ENCODE measurements at regions not wholly inside any gene's neighbourhood (a gene's known extent, or its start where the extent isn't known, plus 50 kb on each side); places are given as distances from the start of the nearest gene placed in this dataset.

DNA sequence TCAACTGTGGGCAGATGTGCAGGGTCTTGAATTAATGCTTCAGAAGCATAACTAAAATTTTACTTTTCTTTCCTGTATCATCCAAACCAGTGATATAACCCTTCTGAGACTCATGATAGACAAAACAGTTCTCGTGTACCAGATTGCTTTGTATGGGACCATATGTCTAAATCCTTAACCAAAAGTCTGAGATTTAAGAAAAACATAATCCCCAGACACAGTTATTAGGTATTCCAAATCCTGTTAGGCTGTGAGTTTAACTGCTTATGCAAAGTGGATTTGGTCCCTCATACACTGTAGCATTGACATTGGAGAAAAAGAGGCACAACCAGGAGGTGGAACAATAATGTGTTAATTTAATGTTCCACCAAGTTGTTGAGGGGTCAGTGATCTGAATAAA is 235.0 kb downstream of the PMAIP1 start:
- no peak for DNase-seq (ENCODE audit: low read depth in 2 of 2)

DNA sequence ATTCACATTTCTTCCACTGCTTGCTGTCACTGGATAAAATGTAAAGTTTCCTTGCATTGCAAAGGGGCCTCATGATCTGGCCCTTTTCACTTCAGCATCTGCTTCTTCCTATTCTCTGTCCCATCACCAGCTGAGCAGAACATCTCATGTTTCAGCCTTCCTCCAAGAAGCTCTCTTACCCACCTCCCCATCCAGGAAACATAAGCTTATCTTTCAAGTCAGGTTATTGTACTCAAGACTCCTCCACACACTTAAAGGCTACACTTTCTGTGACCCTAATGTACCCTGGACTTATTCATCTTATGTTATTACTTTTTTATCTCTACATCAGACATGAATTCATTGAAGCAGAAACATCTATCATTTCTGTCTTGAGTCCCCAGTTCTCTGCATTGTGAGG is 230.5 kb downstream of the PMAIP1 start:
- no peak for DNase-seq (ENCODE audit: low read depth in 2 of 2)

DNA sequence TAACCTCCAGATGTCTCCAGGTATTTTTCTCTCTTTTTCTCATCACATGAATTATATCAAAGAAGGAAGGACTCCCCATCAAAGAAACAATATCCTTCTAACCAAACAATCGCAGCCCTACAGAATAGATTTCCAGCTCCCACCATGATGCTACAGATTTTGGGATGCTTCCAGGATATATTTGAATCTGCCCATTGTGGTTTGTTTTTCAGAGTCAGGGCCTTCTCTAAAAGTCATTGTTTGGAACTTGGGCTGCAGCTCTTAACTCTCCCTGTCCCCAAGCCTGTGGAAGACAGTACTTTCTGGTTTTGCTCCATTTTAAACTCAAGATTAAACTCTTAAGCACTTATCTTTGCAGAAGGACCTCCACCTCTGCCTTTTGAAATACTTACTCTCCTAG is 223.2 kb downstream of the PMAIP1 start:
- no peak for DNase-seq (ENCODE audit: low read depth in 2 of 2)

DNA sequence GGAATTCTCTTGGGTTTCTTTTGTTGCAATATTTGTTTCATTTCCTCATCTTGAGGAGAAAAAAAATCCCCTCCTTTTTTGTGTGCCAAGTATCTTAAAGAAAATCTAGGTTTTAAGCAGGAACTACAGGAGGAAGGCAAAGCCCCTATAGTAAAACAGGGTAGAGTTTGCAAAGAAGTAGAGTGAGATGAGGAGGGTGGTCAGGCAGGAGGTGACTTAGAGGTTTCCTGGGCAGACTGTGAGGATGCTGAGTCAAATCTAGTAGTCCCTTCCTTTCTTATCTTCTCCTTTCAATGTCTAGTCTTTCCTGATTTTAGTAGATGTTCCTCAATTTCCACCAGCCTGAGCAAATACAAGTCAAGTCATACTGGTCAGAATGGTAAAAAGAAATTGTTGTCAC is 222.5 kb downstream of the PMAIP1 start:
- DNase-seq (ENCODE audit: low read depth in 2 of 2), result no peak

DNA sequence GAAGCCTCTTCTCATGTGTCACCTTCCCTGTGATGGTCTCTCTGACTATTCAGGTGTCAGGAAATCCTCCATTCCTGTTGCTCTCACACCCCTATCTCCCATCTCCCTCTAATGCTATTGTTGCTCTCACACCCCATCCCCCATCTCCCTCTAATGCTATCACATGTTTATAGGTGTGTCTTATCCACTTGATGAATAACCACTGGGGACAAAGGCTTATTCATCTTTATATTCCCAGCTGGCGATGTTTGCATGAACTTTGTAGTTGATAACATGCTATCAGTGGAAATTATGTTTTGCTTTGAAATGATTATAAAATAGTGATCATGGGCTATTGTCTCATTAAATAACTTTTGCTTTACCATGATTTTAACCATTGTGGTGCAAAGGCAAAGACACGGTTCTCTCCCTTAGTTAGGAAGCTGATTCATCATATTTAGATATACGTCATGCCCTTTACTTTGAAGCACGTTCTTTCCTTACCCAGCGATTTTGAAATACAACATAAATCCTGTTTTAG is 220.5 kb downstream of the PMAIP1 start:
- no peak for DNase-seq (ENCODE audit: low read depth in 2 of 2)

DNA sequence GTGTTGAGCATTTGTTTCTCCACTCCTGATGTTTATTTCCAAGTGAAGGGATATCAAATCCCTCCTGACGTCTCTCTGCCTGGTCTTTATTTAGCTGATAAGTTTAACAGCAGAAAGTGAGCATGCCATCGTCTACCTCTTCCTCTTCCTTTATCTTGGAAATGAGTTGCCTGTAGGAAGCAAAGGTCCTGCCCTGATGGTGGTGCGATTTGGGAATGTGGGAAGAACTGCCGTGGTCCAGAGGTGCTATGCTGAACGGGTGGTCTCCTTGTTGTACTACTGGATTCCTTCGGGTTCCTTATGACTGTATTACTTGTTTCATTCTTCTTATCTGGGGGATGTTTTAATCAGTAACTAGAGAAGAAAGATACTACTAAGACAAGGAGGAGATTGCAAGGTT is 217.5 kb downstream of the PMAIP1 start:
- no peak for DNase-seq (ENCODE audit: low read depth in 2 of 2)

DNA sequence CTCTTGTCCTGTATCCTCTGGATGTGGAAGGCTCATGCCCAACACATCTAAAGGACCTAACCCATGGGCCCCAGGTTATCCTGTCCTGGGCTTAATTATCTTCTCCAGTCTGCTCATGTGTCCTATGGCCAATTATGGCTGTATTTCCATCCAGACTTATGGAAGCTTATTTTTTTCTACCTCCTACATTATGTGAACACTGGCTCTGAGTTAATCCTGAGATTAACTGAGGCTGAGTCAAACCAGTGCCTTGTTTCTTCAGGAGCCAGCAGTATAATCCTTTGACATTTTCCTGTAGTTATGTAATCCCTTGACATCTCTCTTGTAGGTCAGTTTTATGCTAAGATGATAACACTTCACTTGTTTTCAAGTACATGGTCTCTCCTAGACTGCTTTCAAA is 213.6 kb downstream of the PMAIP1 start:
- DNase-seq (ENCODE audit: low read depth in 2 of 2), result no peak

DNA sequence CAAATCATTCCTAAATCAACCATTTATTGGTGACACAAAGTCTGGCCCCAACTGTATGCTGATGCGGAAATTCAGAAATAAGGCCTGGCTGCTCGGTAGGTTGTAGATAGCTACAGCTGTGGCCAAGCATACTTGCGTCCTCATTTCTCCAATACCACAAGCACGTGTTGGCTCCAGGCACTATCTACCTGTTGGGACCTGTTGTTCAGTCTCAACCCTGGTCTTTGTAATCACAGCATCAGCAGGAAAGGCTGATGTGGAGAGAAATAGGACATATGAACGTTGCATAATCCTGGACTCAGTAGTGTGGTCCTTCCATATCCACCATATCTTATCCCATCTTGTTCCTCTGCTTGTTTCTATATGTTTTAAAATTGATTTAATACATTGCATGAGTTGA is 212.6 kb downstream of the PMAIP1 start:
- no peak for DNase-seq (ENCODE audit: low read depth in 2 of 2)

DNA sequence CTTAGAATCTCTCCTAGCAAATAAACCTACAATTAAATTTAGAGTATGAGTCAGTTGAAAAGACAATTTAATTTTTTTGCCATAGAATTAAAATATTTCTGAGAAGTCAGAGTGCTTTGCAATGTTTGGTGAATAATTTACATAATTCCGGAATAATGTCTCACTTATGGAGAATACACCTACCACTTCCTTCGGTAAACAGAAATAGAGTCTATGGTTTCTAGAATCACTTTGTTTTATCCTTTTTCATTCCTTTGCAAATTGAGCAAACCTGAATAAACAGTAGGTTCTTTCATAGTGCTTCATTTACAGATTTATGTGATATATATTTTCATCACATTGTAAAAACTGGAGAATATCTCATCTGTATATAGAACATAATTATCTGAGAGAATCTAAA is 211.7 kb downstream of the PMAIP1 start:
- DNase-seq (ENCODE audit: low read depth in 2 of 2), result no peak

DNA sequence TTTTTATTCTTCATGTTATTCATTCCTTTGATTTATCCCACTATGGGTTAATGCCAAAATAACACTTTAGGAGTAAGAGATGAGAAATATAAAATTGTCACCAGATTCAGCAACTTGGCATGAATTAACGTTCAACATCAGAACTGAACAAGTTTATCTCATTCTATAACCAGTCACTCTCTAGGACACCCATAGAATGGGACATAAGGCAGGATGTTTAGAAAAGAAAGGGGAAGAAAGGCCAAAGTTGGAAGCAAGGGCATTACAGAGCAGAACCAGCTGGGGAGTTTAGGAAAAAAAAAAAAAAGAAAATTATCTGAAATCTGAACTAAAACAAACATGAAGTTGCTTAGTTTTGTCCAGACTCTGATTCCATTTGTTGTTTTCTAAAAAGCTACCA is 211.0 kb downstream of the PMAIP1 start:
- DNase-seq (ENCODE audit: low read depth in 2 of 2), result no peak

DNA sequence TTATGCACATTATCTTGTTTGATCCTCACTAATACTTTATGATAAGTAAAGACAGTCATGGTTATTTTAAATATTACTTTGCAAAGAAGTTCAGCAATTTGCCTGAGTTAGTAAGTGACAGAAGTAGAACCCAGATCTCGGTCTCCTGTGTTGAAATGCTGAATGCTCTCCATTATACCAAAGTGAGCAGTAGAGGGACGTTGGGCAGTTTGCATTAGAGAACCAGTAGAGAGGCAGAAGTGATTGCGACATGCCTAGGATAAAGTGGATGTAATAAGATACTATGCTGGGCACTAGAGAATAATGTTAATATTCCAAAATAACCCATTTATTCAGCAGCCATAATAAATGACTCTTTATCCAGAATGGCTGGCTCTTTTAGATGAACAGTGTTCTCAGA is 201.0 kb downstream of the PMAIP1 start:
- no peak for DNase-seq (ENCODE audit: low read depth in 2 of 2)

DNA sequence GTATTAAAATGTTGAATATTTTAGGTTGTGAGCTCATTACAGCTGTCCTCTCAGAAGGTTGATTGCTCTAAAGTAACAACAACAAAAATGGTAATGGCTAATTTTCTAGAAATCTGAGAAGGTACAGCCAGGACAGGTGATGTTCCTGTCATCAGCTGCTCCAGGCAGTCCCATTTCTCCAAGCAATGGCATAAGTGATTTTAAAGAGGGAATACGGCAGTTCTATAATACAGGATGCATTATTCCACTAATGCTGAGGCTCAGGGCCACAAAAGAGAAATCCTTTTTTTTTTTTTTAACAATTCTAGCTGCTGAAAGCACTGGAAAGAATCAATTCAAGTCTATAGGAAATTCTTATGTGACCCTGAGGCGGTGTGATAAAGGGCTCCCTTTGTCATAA is 199.9 kb downstream of the PMAIP1 start:
- DNase-seq (ENCODE audit: low read depth in 2 of 2), result no peak

DNA sequence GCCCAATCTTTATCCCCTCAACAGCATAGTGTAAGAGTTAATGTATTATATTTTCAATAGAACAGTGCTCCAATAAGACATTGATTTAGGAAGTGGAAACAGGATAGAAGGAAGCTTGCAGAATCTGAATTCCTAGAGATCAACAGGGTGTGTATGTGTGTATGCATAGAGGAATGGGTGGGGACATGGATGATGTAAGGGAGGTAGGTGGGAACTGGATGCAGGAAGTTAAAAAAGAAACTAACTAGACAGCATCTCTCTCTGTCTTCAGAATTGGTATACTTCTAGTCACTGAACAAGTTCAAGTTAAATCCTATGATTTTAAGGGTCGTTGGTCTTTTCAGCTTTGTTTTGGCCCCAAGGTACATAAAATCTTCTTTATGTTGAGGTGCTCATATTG is 196.6 kb downstream of the PMAIP1 start:
- DNase-seq (ENCODE audit: low read depth in 2 of 2), result no peak

DNA sequence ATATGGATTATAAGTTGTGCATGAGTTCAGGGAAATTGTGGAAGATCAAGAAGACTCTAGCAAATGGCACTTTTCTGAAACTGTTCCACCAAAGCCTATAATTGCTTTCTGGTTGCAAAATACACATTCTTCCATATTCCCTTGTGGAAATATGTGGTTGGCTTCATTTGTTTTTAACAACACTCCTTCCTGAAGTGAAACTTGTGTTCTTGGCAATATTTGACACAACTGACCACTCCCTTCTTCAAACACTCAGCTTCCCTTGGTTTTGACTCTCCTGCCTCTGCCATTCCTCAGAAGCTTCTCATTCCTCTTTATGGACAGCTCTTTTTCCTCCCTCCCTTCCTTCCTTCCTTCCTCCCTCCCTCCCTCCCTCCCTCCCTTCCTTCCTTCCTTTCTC is 192.3 kb downstream of the PMAIP1 start:
- no peak for DNase-seq (ENCODE audit: low read depth in 2 of 2)

DNA sequence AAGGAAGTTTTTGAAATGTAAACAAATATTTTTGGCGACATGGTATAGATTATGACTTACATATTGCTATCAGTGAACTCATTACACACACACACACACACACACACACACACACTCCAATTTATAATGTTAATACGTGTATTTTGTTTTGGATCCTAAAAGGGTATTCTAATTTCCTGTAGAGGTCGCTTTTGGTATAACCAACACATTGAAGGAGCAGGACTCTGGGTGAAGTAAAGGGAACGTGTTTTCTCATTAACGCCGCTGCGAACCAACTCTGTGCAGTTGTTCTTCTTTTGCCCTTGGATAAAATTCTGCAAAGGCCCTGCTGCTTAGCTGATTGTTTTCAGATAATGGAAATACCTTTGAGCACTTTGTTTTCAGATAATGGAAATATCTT is 190.4 kb downstream of the PMAIP1 start:
- DNase-seq (ENCODE audit: low read depth in 2 of 2), result no peak

DNA sequence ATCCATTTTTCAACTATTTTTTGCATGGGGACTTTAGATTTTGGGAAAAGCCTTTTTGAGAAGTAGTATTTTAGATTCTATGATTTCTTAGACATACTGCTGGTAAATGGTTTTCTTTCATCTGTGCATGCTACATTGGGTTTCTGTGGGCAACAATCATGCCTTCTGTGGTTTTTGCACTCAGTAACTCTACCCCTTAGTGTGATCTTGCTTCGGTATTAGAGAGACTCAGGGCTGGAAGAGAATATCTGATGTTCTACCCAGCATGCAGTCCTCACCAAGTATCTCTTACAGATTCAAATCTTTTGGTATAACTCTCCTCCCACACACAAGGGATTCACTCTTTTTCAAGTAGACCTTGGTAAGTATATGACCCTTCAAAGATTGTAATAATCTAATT is 183.0 kb downstream of the PMAIP1 start:
- DNase-seq (ENCODE audit: low read depth in 2 of 2), result no peak

DNA sequence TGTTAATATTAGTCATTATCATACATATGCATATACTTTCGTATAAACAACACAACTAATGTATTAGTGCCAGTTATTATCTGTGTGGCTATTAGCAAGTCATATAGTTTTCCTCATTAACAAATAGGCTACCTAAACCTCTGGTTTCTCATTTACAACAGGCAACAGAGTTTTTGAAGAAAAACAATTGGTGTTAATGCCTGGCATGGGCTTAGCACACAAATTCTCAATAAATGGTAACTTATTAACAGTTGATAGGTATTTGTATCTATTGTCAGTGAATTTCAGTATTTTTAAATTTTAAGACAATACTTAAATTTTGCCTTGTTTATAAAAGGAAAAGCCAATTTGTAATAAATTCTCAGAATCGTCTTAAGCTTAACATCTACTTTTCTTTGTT is 182.5 kb downstream of the PMAIP1 start:
- DNase-seq (ENCODE audit: low read depth in 2 of 2), result no peak

DNA sequence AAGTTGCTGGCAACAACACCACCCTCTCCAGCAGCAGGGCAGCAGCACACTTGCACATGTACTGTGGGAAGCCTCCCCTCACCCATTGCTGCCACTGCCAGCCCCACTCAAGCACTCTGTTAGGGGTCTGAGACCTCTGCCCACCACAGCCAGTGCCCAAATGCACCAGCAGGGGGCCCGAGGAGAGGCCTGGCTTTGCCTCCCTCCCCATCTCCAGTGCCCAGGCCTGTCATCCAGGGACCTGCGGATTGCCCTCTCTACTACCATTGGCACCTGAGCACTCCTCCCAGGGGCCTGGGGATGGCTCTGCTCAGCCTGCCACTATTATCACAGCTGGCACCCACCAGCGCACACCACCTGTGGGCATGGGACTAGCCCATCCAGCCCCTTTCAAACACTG is 175.7 kb downstream of the PMAIP1 start:
- no peak for DNase-seq (ENCODE audit: low read depth in 2 of 2)

DNA sequence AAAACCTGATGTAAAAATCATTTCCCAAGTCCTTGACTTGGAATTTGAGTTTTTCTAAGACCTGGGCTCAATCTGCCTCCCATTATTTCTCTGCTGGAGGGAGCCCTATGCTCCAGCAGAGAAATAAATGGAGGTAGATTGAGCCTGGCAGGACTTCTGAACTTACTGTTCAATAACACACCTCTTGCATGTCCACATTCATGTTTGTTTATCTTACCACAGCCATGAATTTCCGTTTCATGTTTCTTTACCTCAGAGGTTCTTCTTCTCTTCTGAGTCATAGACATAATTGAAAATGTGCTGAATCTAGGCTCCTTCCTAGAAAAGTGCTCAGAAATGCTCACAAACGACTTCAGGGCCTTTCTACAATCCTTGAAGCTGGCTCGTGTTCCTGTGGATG is 170.8 kb downstream of the PMAIP1 start:
- DNase-seq (ENCODE audit: low read depth in 2 of 2), result no peak

DNA sequence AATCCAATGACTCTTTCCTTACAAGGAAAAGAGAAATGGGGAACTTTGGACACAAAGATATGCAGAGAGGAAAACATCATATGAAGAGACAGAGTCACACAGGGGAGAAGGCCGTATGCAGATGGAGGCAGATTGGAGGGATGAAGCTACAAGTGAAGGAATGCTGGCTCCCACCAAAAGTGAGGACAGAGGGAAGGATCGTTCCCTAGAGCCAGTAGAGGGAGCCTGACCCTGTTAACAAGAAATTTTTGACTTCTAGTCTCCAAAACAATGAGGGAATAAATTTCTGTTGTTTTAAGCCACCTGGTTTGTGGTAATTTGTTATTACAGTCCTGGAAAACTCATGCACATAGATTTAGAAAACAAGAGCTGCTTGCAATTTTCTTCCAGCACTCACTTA is 169.3 kb downstream of the PMAIP1 start:
- no peak for DNase-seq (ENCODE audit: low read depth in 2 of 2)

DNA sequence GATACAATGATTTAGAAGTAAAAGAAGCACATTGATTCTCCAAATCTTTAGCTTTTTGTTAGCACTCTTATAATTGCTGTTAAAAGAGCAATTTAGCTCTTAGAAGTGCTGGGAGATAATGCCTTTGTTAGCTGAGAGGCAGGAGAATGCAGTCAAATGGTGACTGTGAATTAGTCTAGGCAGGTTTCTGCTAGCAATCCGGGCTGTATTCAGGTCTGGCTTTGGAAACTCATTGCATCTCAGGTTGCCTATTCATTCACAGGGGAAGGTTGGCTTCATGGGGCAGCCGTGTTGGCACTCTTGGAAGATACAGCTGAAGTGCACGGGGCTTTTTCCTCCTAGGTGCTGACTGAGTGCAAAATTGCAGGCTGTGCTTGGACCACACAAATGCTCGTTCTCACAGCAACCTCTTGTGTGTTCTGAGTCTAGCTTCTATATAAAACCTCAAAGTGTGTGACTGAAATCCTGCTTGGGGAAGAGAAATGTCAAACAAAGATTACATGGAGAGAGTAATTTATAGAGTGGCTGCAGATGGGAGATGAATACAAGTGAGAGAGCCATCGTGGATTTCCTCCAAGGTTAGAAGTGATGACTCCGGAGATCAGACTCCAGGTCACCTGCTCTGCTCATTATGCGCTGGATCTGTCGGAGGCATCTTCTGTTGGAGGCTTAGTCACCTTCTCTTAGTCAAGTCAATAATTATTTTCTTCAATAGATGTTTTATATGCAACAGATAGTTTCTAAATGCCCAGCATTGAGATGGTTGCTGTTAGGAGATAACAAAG is 167.8 kb downstream of the PMAIP1 start:
- DNase-seq (ENCODE audit: low read depth in 2 of 2), result no peak

DNA sequence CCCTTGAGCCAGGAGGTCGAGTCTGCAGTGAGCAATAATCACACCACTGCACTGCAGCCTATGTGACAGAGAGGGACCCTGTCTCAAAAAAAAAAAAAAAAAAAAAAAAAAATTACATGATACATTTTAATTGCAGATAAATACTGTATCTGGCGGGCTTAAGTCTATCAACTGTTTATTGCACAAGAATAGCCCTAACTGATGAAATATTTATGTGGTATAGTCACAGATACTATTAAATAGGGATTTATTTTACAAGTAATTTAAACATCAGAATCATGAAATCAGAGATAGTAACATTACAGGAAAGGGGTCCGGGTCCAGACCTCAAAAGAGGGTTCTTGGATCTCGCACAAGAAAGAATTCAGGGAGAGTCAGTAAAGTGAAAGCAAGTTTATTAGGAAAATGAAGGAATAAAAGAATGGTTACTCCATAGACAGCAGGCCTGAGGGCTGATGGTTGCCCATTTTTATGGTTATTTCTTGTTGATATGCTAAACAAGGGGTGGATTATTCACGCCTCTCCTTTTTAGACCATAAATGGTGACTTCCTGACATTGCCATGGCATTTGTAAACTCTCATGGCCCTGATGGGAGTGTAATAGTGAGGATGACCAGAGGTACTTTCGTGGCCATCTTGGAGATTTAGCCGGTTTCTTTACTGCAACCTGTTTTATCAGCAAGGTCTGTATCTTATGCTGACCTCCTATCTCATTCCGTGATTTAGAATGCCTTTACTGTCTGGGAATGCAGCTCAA is 166.6 kb downstream of the PMAIP1 start:
- DNase-seq (ENCODE audit: low read depth in 2 of 2), result no peak

DNA sequence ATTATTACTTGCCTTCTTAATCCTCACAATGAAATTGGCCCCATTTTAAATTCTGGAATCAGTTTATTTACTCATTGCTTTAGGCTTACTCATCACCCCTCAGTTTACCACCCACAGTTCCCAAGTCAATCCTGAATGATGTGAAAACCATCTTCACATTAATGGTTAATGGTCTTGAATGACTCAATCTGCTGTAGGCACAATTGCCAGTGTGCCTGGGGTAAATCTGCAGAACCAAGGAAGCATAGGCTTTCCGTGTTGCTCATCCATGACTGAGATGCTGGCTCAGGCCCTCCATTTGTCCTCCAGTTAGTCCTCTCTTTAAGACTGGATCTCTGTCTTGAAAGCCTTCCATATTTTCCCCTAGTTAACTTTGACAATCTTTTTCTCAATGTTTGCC is 164.5 kb downstream of the PMAIP1 start:
- no peak for DNase-seq (ENCODE audit: low read depth in 2 of 2)

Data from dermis microvascular lymphatic vessel endothelial cell (primary cell).